ENCODE measurements at regions not wholly inside any gene's neighbourhood (a gene's known extent, or its start where the extent isn't known, plus 50 kb on each side); places are given as distances from the start of the nearest gene placed in this dataset.

GRCh38 chr2:187976986-187977333 is 314.7 kb upstream of the GULP1 start:
- Histone ChIP-seq H3K4me1 (ENCODE audit: control insufficient read depth, insufficient read depth, low read length) (no peaks in the 10 kb centered on the region), H3K36me3 (ENCODE audit: insufficient read depth, low read length) (no peaks in the 10 kb centered on the region), H3K9ac (ENCODE audit: low read depth, low read length) (no peak overlapping the region)

GRCh38 chr2:187978356-187978755 is 313.3 kb upstream of the GULP1 start:
- no peaks in the 10 kb centered on the region for H3K36me3 ChIP-seq (ENCODE audit: insufficient read depth, low read length)
- no peaks in the 10 kb centered on the region for H3K27me3 ChIP-seq (ENCODE audit: control insufficient read depth, insufficient read depth, low read length)
- H3K9me3 ChIP-seq (replicated peaks; ENCODE audit: low read length): no peaks in the 10 kb centered on the region
- H3K4me2 ChIP-seq (ENCODE audit: low read length): no peak overlapping the region
- no peak overlapping the region for H3K4me3 ChIP-seq (ENCODE audit: low read length)
- no peak overlapping the region for H3K9ac ChIP-seq (ENCODE audit: low read depth, low read length)
- peaks cover 10% of the 10 kb centered on the region for H3K4me1 ChIP-seq (ENCODE audit: control insufficient read depth, insufficient read depth, low read length)

More at GRCh38 chr2:187976986-187977333, 314.7 kb upstream of the GULP1 start:
- Histone ChIP-seq H3K9me3 (replicated peaks; ENCODE audit: low read length) (no peaks in the 10 kb centered on the region), H3K27me3 (ENCODE audit: control insufficient read depth, insufficient read depth, low read length) (no peaks in the 10 kb centered on the region), H3K4me3 (ENCODE audit: low read length) (no peak overlapping the region), H3K4me2 (ENCODE audit: low read length) (no peak overlapping the region)

GRCh38 chr2:187982668-187983067 is 309.0 kb upstream of the GULP1 start:
- Histone ChIP-seq H3K4me1 (ENCODE audit: control insufficient read depth, insufficient read depth, low read length) (peaks cover 32% of the 10 kb centered on the region), H3K36me3 (ENCODE audit: insufficient read depth, low read length) (no peaks in the 10 kb centered on the region), H3K9ac (ENCODE audit: low read depth, low read length) (no peak overlapping the region), H3K4me2 (ENCODE audit: low read length) (no peak overlapping the region), H3K27me3 (ENCODE audit: control insufficient read depth, insufficient read depth, low read length) (no peaks in the 10 kb centered on the region), H3K9me3 (replicated peaks; ENCODE audit: low read length) (no peaks in the 10 kb centered on the region), H3K4me3 (ENCODE audit: low read length) (no peak overlapping the region)

GRCh38 chr2:187985195-187985594 is 306.5 kb upstream of the GULP1 start:
- Histone ChIP-seq H3K4me1 (ENCODE audit: control insufficient read depth, insufficient read depth, low read length) (peaks cover 32% of the 10 kb centered on the region), H3K9me3 (replicated peaks; ENCODE audit: low read length) (no peaks in the 10 kb centered on the region), H3K36me3 (ENCODE audit: insufficient read depth, low read length) (no peaks in the 10 kb centered on the region), H3K9ac (ENCODE audit: low read depth, low read length) (no peak overlapping the region), H3K4me2 (ENCODE audit: low read length) (no peak overlapping the region), H3K27me3 (ENCODE audit: control insufficient read depth, insufficient read depth, low read length) (no peaks in the 10 kb centered on the region), H3K4me3 (ENCODE audit: low read length) (no peak overlapping the region)

- Histone ChIP-seq H3K4me2 (ENCODE audit: low read length) (no peak overlapping the region), H3K4me1 (ENCODE audit: control insufficient read depth, insufficient read depth, low read length) (peaks cover 32% of the 10 kb centered on the region), H3K4me3 (ENCODE audit: low read length) (no peak overlapping the region), H3K9ac (ENCODE audit: low read depth, low read length) (no peak overlapping the region), H3K36me3 (ENCODE audit: insufficient read depth, low read length) (no peaks in the 10 kb centered on the region), H3K27me3 (ENCODE audit: control insufficient read depth, insufficient read depth, low read length) (no peaks in the 10 kb centered on the region), H3K9me3 (replicated peaks; ENCODE audit: low read length) (no peaks in the 10 kb centered on the region)
Measured at GRCh38 chr2:187985923-187986322, 305.8 kb upstream of the GULP1 start.

- no peaks in the 10 kb centered on the region for H3K27me3 ChIP-seq (ENCODE audit: control insufficient read depth, insufficient read depth, low read length)
- no peak overlapping the region for H3K4me3 ChIP-seq (ENCODE audit: low read length)
- H3K9ac ChIP-seq (ENCODE audit: low read depth, low read length): no peak overlapping the region
- H3K36me3 ChIP-seq (ENCODE audit: insufficient read depth, low read length): no peaks in the 10 kb centered on the region
- no peaks in the 10 kb centered on the region for H3K9me3 ChIP-seq (replicated peaks; ENCODE audit: low read length)
- peaks cover 32% of the 10 kb centered on the region for H3K4me1 ChIP-seq (ENCODE audit: control insufficient read depth, insufficient read depth, low read length)
- no peak overlapping the region for H3K4me2 ChIP-seq (ENCODE audit: low read length)
Measured at GRCh38 chr2:187986390-187987105, 305.1 kb upstream of the GULP1 start.

GRCh38 chr2:187988348-187988747 is 303.3 kb upstream of the GULP1 start:
- Histone ChIP-seq H3K4me3 (ENCODE audit: low read length) (no peak overlapping the region), H3K4me1 (ENCODE audit: control insufficient read depth, insufficient read depth, low read length) (peaks cover 22% of the 10 kb centered on the region), H3K4me2 (ENCODE audit: low read length) (no peak overlapping the region), H3K9ac (ENCODE audit: low read depth, low read length) (no peak overlapping the region), H3K36me3 (ENCODE audit: insufficient read depth, low read length) (no peaks in the 10 kb centered on the region), H3K9me3 (replicated peaks; ENCODE audit: low read length) (no peaks in the 10 kb centered on the region), H3K27me3 (ENCODE audit: control insufficient read depth, insufficient read depth, low read length) (no peaks in the 10 kb centered on the region)

GRCh38 chr2:187989925-187990623 is 301.6 kb upstream of the GULP1 start:
- H3K36me3 ChIP-seq (ENCODE audit: insufficient read depth, low read length): no peaks in the 10 kb centered on the region
- no peak overlapping the region for H3K4me3 ChIP-seq (ENCODE audit: low read length)
- H3K9me3 ChIP-seq (replicated peaks; ENCODE audit: low read length): no peaks in the 10 kb centered on the region

GRCh38 chr2:187991389-187991788 is 300.3 kb upstream of the GULP1 start:
- no peak overlapping the region for H3K4me2 ChIP-seq (ENCODE audit: low read length)
- H3K4me1 ChIP-seq (ENCODE audit: control insufficient read depth, insufficient read depth, low read length): peaks cover 12% of the 10 kb centered on the region
- H3K4me3 ChIP-seq (ENCODE audit: low read length): no peak overlapping the region
- H3K9me3 ChIP-seq (replicated peaks; ENCODE audit: low read length): no peaks in the 10 kb centered on the region
- H3K27me3 ChIP-seq (ENCODE audit: control insufficient read depth, insufficient read depth, low read length): no peaks in the 10 kb centered on the region
- H3K9ac ChIP-seq (ENCODE audit: low read depth, low read length): no peak overlapping the region
- no peaks in the 10 kb centered on the region for H3K36me3 ChIP-seq (ENCODE audit: insufficient read depth, low read length)

More at GRCh38 chr2:187989925-187990623, 301.6 kb upstream of the GULP1 start:
- H3K27me3 ChIP-seq (ENCODE audit: control insufficient read depth, insufficient read depth, low read length): no peaks in the 10 kb centered on the region
- peaks cover 19% of the 10 kb centered on the region for H3K4me1 ChIP-seq (ENCODE audit: control insufficient read depth, insufficient read depth, low read length)
- H3K9ac ChIP-seq (ENCODE audit: low read depth, low read length): no peak overlapping the region
- no peak overlapping the region for H3K4me2 ChIP-seq (ENCODE audit: low read length)

GRCh38 chr2:187994464-187995331 is 297.0 kb upstream of the GULP1 start:
- Histone ChIP-seq H3K36me3 (ENCODE audit: insufficient read depth, low read length) (no peaks in the 10 kb centered on the region), H3K4me1 (ENCODE audit: control insufficient read depth, insufficient read depth, low read length) (peaks cover 5% of the 10 kb centered on the region), H3K9ac (ENCODE audit: low read depth, low read length) (no peak overlapping the region), H3K9me3 (replicated peaks; ENCODE audit: low read length) (no peaks in the 10 kb centered on the region), H3K4me3 (ENCODE audit: low read length) (no peak overlapping the region), H3K4me2 (ENCODE audit: low read length) (no peak overlapping the region), H3K27me3 (ENCODE audit: control insufficient read depth, insufficient read depth, low read length) (no peaks in the 10 kb centered on the region)

- H3K9me3 ChIP-seq (replicated peaks; ENCODE audit: low read length): no peaks in the 10 kb centered on the region
- no peaks in the 10 kb centered on the region for H3K36me3 ChIP-seq (ENCODE audit: insufficient read depth, low read length)
- no peak overlapping the region for H3K4me3 ChIP-seq (ENCODE audit: low read length)
- H3K27me3 ChIP-seq (ENCODE audit: control insufficient read depth, insufficient read depth, low read length): no peaks in the 10 kb centered on the region
- H3K4me1 ChIP-seq (ENCODE audit: control insufficient read depth, insufficient read depth, low read length): peaks cover 5% of the 10 kb centered on the region
- H3K9ac ChIP-seq (ENCODE audit: low read depth, low read length): no peak overlapping the region
- H3K4me2 ChIP-seq (ENCODE audit: low read length): no peak overlapping the region
Measured at GRCh38 chr2:187995556-187995955, 296.1 kb upstream of the GULP1 start.
